ENCODE measurements at regions not wholly inside any gene's neighbourhood (a gene's known extent, or its start where the extent isn't known, plus 50 kb on each side); places are given as distances from the start of the nearest gene placed in this dataset.

DNA sequence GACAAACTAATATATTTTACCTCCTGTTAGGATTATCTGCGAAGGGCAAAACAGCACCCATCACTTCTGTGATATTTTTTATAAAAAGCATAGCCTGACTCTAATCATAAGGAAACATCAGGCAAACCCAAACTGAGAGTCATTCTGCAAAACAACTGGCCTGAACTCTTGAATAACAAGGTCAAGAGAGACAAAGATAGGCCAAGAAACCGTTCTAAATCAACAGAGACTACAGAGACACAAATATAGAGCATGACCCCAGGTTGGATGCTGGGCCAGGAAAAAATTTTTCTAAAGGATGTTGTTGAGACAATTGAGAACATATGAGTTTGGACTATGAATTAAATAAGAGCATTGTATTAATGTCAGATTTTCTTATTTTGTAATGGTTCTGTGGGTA lies 384.9 kb downstream of the NFIB start:
- no peak overlapping the region for H3K4me3 ChIP-seq (ENCODE audit: low read depth, low read length)
- DNase-seq (ENCODE audit: low read depth): no peak
- TF ChIP-seq, protein P1, sequence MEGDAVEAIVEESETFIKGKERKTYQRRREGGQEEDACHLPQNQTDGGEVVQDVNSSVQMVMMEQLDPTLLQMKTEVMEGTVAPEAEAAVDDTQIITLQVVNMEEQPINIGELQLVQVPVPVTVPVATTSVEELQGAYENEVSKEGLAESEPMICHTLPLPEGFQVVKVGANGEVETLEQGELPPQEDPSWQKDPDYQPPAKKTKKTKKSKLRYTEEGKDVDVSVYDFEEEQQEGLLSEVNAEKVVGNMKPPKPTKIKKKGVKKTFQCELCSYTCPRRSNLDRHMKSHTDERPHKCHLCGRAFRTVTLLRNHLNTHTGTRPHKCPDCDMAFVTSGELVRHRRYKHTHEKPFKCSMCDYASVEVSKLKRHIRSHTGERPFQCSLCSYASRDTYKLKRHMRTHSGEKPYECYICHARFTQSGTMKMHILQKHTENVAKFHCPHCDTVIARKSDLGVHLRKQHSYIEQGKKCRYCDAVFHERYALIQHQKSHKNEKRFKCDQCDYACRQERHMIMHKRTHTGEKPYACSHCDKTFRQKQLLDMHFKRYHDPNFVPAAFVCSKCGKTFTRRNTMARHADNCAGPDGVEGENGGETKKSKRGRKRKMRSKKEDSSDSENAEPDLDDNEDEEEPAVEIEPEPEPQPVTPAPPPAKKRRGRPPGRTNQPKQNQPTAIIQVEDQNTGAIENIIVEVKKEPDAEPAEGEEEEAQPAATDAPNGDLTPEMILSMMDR (IDR thresholded peaks at IDR 0.05; ENCODE audit: insufficient read depth, low read depth, low read length, missing control alignments): no peak

DNA sequence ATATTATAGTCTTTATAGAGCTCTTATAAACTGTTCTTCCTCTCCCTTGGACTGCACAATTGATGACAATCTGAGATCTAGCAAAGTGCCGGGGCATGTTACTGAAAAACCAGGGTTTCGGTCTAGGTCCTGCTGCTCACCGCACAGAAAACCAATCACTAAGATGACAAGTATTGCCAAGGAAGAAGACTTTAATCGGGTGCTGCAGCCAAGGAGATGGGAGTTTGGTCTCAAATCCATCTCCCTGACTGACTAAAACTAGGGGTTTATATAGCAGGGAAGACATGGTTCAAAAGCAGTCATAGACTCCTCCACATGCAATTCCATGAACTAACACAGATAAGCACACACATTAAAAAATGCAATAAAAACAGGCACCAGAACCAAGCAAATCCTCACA lies 390.6 kb downstream of the NFIB start:
- no peak for DNase-seq (ENCODE audit: low read depth)
- TF ChIP-seq, protein P1 (IDR thresholded peaks at IDR 0.05; ENCODE audit: insufficient read depth, low read depth, low read length, missing control alignments): no peak
- no peak overlapping the region for H3K4me3 ChIP-seq (ENCODE audit: low read depth, low read length)

DNA sequence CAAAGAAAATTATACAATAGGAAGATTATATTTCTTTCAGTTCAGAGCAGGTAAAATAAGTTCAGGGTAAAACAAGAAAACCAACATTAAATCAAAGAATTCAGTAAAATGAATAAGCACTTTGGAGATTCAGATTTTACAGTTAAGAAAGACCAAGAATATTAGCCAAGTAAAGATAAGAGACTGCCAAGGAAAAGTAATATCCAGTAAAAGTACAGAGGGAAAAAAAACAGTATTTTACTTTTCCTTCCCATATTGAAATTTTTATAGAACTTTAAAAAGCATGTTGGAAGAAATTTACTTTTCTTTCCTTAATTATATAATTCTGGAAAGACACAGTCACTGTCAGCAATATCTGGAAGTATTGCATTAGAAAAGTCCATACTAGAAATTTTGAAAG lies 393.4 kb downstream of the NFIB start:
- TF ChIP-seq, protein P1 (IDR thresholded peaks at IDR 0.05; ENCODE audit: insufficient read depth, low read depth, low read length, missing control alignments): no peak
- no peak for DNase-seq (ENCODE audit: low read depth)
- H3K4me3 ChIP-seq (ENCODE audit: low read depth, low read length): no peak overlapping the region

DNA sequence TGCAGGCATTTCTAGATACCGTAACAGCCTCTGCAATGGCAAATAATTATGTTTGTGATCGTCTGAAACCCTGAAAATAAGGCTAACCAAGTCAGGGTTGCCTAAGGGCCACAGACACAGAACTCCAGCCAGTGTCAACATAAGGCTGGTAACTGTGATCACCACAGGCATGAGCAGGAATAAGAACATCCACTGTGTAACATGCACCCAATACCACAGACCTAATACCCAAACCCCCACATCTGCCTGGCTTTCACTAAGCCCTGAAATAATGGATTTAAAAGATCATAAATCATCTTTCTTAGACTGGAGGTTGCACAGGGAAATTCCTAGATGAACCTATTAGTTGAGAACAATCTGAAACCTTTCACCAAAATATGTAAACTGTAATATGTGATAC lies 394.5 kb downstream of the NFIB start:
- no peak for DNase-seq (ENCODE audit: low read depth)

DNA sequence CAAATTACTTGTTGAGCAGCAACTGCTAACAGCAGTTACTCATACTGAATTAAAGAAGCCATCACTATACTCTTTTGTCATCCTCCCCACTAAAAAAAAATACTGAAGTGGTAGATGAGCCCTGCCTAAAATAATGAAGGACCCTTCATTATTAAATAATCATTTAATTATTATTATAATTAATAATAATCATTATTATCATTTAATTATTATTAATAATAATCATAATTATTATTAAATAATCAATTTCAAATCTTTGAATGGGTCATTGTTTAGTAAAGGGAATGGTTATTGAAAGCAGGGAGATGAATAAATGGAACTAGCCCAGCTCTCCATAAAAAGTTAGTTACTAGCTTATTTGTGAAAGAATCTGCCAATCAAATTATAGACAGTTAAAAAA lies 396.4 kb downstream of the NFIB start:
- DNase-seq (ENCODE audit: low read depth): no peak
- H3K4me3 ChIP-seq (ENCODE audit: low read depth, low read length): no peak overlapping the region
- TF ChIP-seq, protein P1 (IDR thresholded peaks at IDR 0.05; ENCODE audit: insufficient read depth, low read depth, low read length, missing control alignments): no peak

More for the DNA sequence above, 394.5 kb downstream of the NFIB start:
- TF ChIP-seq, protein P1 (IDR thresholded peaks at IDR 0.05; ENCODE audit: insufficient read depth, low read depth, low read length, missing control alignments): no peak
- no peak overlapping the region for H3K4me3 ChIP-seq (ENCODE audit: low read depth, low read length)

GRCh38 chr9:13915591-13916301 lies 398.2 kb downstream of the NFIB start:
- TF ChIP-seq, protein P1 (IDR thresholded peaks at IDR 0.05; ENCODE audit: insufficient read depth, low read depth, low read length, missing control alignments): no peak
- DNase-seq (ENCODE audit: low read depth): no peak
- H3K4me3 ChIP-seq (ENCODE audit: low read depth, low read length): no peak overlapping the region

GRCh38 chr9:13915131-13915530 lies 398.8 kb downstream of the NFIB start:
- no peak for DNase-seq (ENCODE audit: low read depth)
- H3K4me3 ChIP-seq (ENCODE audit: low read depth, low read length): no peak overlapping the region
- TF ChIP-seq, protein P1 (IDR thresholded peaks at IDR 0.05; ENCODE audit: insufficient read depth, low read depth, low read length, missing control alignments): no peak
